OCI-LY1 (cell line): ENCODE measurements at regions not wholly inside any gene's neighbourhood (a gene's known extent, or its start where the extent isn't known, plus 50 kb on each side); places are given as distances from the start of the nearest gene placed in this dataset.
"Not testable (repeated sequence)": the region's sequence is repeated elsewhere in the genome, so short reads cannot be mapped to it uniquely, and the experiment has no call there.

ENCODE experiments used
- H2AFZ ChIP-seq: fragments of 200-600 bp; sonication (generic), shearing (Covaris generic); 2 replicates; pipeline ENCODE4 v1.6.0; 2014; ENCODE audit warnings: antibody characterized with exemption, mild to moderate bottlenecking, low read length
- H3F3A ChIP-seq: fragments of 200-600 bp; sonication (generic), shearing (Covaris generic); 2 replicates; pipeline ENCODE4 v1.6.0; 2014; ENCODE audit warnings: mild to moderate bottlenecking, antibody characterized with exemption, low read length, moderate library complexity; ENCODE audit not compliant: insufficient read depth
- H3K27ac ChIP-seq: fragments of 200-600 bp; sonication (generic); 2 replicates; pipeline ENCODE4 v1.5.1; 2014; ENCODE audit warnings: low read length, mixed run types, mild to moderate bottlenecking, low read depth; ENCODE audit not compliant: poor library complexity, severe bottlenecking
- H3K27me3 ChIP-seq: fragments of 200-600 bp; sonication (generic); 2 replicates; pipeline ENCODE4 v1.6.0; 2014; ENCODE audit warnings: antibody characterized with exemption, mild to moderate bottlenecking, low read length, moderate library complexity; ENCODE audit not compliant: insufficient read depth
- H3K36me3 ChIP-seq: fragments of 200-600 bp; sonication (generic); 2 replicates; pipeline ENCODE4 v1.6.1; 2014; ENCODE audit warnings: mild to moderate bottlenecking, antibody characterized with exemption, low read length, moderate library complexity, mixed read lengths; ENCODE audit not compliant: insufficient read depth
- H3K4me1 ChIP-seq: fragments of 200-600 bp; sonication (generic); 2 replicates; pipeline ENCODE4 v1.5.1; 2014; ENCODE audit warnings: mild to moderate bottlenecking, low read length, moderate library complexity; ENCODE audit not compliant: insufficient read depth, severe bottlenecking
- H3K4me2 ChIP-seq: fragments of 200-600 bp; sonication (generic), shearing (Covaris generic); 2 replicates; pipeline ENCODE4 v1.6.1; 2014; ENCODE audit warnings: low read length
- H3K4me3 ChIP-seq: fragments of 200-600 bp; sonication (generic); 2 replicates; pipeline ENCODE4 v1.5.1; 2014; ENCODE audit warnings: low read length, low read depth, mild to moderate bottlenecking, mixed read lengths; ENCODE audit not compliant: poor library complexity, severe bottlenecking
- H3K79me2 ChIP-seq: fragments of 200-600 bp; shearing (Covaris generic); 2 replicates; pipeline ENCODE4 v1.6.1; 2016; ENCODE audit warnings: mixed run types, low read length, mixed read lengths; ENCODE audit not compliant: insufficient read depth
- H3K9ac ChIP-seq: fragments of 200-600 bp; sonication (generic), shearing (Covaris generic); 2 replicates; pipeline ENCODE4 v1.6.1; 2014; ENCODE audit warnings: mild to moderate bottlenecking, low read length, mixed read lengths
- H3K9me2 ChIP-seq: fragments of 200-600 bp; sonication (generic), shearing (Covaris generic); 2 replicates; pipeline ENCODE4 v1.6.1; 2014; ENCODE audit warnings: low read depth, mild to moderate bottlenecking, low read length, mixed read lengths
- H3K9me3 ChIP-seq: fragments of 200-600 bp; shearing (Covaris generic); 2 replicates; pipeline ENCODE4 v1.6.1; 2014; ENCODE audit warnings: low read length, mixed read lengths
- H4K20me1 ChIP-seq: fragments of 200-600 bp; sonication (generic), shearing (Covaris generic); 2 replicates; pipeline ENCODE4 v1.6.0; 2016; ENCODE audit warnings: mild to moderate bottlenecking, low read length; ENCODE audit not compliant: insufficient read depth
- CTCF ChIP-seq: fragments of 200-600 bp; sonication (generic), shearing (Covaris generic); IDR thresholded peaks from 2 replicates; pipeline ENCODE4 v1.5.1; 2017; ENCODE audit warnings: mild to moderate bottlenecking, antibody characterized with exemption, low read length, moderate library complexity, mixed read lengths
- EZH2 ChIP-seq: fragments of 200-600 bp; sonication (generic), shearing (Covaris generic); IDR thresholded peaks from 2 replicates; pipeline ENCODE4 v1.8.0; 2017; ENCODE audit warnings: borderline replicate concordance, mixed run types, mild to moderate bottlenecking, antibody characterized with exemption, low read length, moderate library complexity, mixed read lengths

- not testable (repeated sequence) for H3K4me1 ChIP-seq, H3K9me2 ChIP-seq, H3K36me3 ChIP-seq, H2AFZ ChIP-seq, H3K4me2 ChIP-seq, H3K9ac ChIP-seq, H3F3A ChIP-seq, H3K9me3 ChIP-seq, H3K79me2 ChIP-seq, H4K20me1 ChIP-seq, H3K27ac ChIP-seq, H3K4me3 ChIP-seq, H3K27me3 ChIP-seq
Observed at GRCh38 chr21:25531538-25532250, 75.6 kb downstream of the MRPL39 start.

DNA sequence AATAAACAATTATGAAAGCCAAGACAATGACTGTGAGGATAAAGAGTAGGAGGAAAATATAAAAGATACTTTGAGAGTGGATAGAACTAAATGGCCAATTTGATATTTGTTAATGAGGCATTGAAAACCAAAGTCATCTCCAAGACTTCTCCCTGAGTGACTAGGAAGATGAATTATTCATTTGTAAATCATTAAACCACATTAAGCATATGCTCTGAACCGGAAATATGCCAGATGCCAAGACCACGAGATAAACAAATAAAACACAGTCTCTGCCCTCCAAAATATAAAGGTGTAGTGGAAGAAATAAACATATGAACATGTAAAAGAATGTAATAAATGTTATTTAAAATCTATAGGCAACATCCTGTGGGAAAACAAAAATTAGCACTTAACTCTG lies 78.8 kb downstream of the MRPL39 start:
- TF ChIP-seq CTCF (no peak), EZH2 (no peak)
- no peaks in the 10 kb centered on the region for H3K9me3 ChIP-seq

GRCh38 chr21:25518491-25518911 lies 88.8 kb downstream of the MRPL39 start:
- Histone ChIP-seq H3K9me2 (no peaks in the 10 kb centered on the region), H3K4me1 (no peaks in the 10 kb centered on the region), H3K4me2 (no peak overlapping the region), H4K20me1 (no peaks in the 10 kb centered on the region), H2AFZ (no peak overlapping the region), H3K4me3 (no peak overlapping the region), H3K79me2 (no peaks in the 10 kb centered on the region), H3F3A (no peaks in the 10 kb centered on the region), H3K9me3 (no peaks in the 10 kb centered on the region), H3K9ac (no peak overlapping the region), H3K36me3 (no peaks in the 10 kb centered on the region), H3K27ac (no peak overlapping the region), H3K27me3 (no peaks in the 10 kb centered on the region)
- TF ChIP-seq CTCF (no peak), EZH2 (no peak)

More for the DNA sequence above, 78.8 kb downstream of the MRPL39 start:
- Histone ChIP-seq H3K27me3 (no peaks in the 10 kb centered on the region), H3K4me3 (no peak overlapping the region), H3K79me2 (no peaks in the 10 kb centered on the region), H2AFZ (no peak overlapping the region), H3K4me2 (no peak overlapping the region), H3K9ac (no peak overlapping the region), H3K4me1 (no peaks in the 10 kb centered on the region), H3K27ac (no peak overlapping the region), H4K20me1 (no peaks in the 10 kb centered on the region), H3F3A (no peaks in the 10 kb centered on the region), H3K36me3 (no peaks in the 10 kb centered on the region), H3K9me2 (no peaks in the 10 kb centered on the region)
